Epithelial cell of proximal tubule (primary cell): ENCODE measurements at regions not wholly inside any gene's neighbourhood (a gene's known extent, or its start where the extent isn't known, plus 50 kb on each side); places are given as distances from the start of the nearest gene placed in this dataset.

Experiments
- DNase-seq: peaks from one replicate; pipeline ENCODE4 v3.0.0-alpha.2; 2011; ENCODE audit warnings: low read depth
- H3K4me3 ChIP-seq: 2 replicates; pipeline ENCODE4 v1.5.1; 2011; ENCODE audit warnings: low read depth, mild to moderate bottlenecking, low read length
- CTCF ChIP-seq: conservative IDR thresholded peaks from 2 replicates; pipeline ENCODE4 v1.5.1; 2012; ENCODE audit warnings: low read depth, mild to moderate bottlenecking, low read length

DNA sequence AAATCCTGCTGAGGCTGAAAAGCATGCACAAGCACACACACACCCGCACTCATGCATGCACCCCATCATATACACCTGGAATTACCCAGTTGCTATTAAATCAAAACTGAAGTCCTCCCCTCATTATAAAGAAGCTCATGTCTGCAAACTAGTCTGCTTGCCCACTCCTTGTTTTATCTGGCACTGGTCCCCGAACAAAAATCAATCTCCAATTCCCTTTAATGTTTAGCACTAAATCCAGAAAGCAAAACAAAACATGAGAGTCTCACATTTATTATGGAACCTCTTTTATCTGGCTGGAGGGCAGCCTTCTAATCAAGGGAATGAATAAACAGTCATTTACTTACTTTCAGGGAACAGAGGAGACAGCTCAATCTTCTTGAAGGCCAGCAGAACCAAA, 1093.4 kb upstream of the FLRT2 start:
- no peak overlapping the region for H3K4me3 ChIP-seq
- TF ChIP-seq CTCF = no peak
- DNase-seq = no peak

- DNase-seq = no peak
- TF ChIP-seq CTCF = no peak
- no peak overlapping the region for H3K4me3 ChIP-seq
These were observed 1087.4 kb upstream of the FLRT2 start for GRCh38 chr14:84442521-84442920.

- DNase-seq = no peak
- no peak overlapping the region for H3K4me3 ChIP-seq
- no peak for TF ChIP-seq CTCF
These were observed 1084.5 kb upstream of the FLRT2 start for GRCh38 chr14:84445486-84445885.

DNA sequence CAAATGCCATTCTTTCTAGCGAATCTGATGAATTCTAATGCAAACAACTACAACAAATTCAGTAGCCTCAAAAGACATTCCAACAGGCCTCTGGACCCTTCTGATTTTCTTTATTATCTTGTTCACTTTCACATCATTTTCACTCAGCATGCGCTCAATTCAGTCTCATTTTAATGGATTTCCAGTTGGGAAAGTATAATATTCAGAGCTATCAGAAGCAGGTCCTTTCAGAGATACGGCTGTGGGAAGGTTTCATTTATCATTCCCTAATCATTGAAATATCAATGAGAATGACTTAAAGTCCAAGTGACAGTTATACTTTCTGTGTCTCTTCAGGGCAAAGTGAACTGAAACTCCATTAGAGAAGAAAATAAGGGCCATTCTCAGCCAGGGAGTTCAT, 1083.7 kb upstream of the FLRT2 start:
- no peak for DNase-seq
- H3K4me3 ChIP-seq = no peak overlapping the region
- TF ChIP-seq CTCF = no peak

- H3K4me3 ChIP-seq = no peak overlapping the region
- DNase-seq = no peak
- no peak for TF ChIP-seq CTCF
These were observed 1076.5 kb upstream of the FLRT2 start for GRCh38 chr14:84453307-84453950.

GRCh38 chr14:84454114-84454513, 1075.8 kb upstream of the FLRT2 start:
- no peak for TF ChIP-seq CTCF
- no peak for DNase-seq

DNA sequence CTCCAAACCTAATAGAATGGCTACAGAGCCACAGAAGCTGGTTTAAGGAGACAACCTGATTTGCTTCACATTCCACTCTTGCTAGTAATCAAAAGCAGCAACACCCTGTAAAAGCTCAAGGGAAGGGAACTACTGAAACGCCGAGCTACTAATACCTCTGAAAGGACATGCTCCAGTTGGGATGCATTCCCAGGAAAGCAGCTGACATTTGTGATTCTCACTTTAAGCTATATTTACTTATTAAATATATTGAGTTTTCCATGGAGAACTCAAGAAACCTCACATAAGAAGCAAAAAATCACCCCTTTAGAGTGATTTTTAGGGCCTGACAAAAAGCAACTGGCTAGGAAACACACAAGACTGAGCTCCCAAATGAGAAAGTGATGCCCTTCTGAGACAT, 1073.0 kb upstream of the FLRT2 start:
- no peak for TF ChIP-seq CTCF
- DNase-seq = no peak
- no peak overlapping the region for H3K4me3 ChIP-seq

More at GRCh38 chr14:84454114-84454513, 1075.8 kb upstream of the FLRT2 start:
- no peak overlapping the region for H3K4me3 ChIP-seq
